HG03108 (cell line): ENCODE measurements at regions not wholly inside any gene's neighbourhood (a gene's known extent, or its start where the extent isn't known, plus 50 kb on each side); places are given as distances from the start of the nearest gene placed in this dataset.

Experiments
- ATAC-seq: cut with Tn5 transposase; IDR thresholded peaks from one replicate; pipeline ENCODE4 v1.9.1; 2021; ENCODE audit warnings: moderate library complexity; ENCODE audit not compliant: unreplicated experiment

GRCh38 chr14:55929136-55929535 is 189.1 kb upstream of the PELI2 start:
- ATAC-seq, result no peak

GRCh38 chr14:55930016-55930784 is 188.0 kb upstream of the PELI2 start:
- ATAC-seq, result no peak

- ATAC-seq, result no peak
Observed at GRCh38 chr14:55936691-55937090, 181.5 kb upstream of the PELI2 start.

DNA sequence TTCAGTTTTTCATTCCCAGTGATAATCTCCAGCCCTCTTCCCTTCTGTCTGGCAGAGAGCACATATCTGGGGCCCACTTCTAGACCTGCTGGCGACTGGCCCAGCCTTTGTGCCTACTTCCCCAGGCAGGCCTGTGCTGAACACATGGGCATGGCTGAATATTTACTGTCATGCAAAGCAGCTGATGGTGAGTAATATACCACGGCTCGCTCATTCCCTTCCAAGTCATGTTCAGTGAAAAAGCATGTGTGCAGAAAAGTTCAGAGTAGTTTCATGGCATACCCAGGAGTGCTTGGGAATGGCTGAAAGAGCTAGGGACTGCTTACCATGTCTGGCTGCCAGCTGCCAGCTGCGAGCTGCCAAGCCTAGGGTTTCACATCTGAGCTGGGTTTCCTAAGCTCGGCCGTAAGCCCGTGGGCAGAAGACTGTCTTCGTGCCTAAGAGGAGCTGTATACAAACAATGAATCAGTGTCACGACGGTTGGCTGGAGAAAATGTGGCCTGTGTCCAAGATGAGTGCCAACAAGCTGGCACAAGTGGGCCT is 179.9 kb upstream of the PELI2 start:
- ATAC-seq, result no peak

GRCh38 chr14:55942076-55942654 is 176.0 kb upstream of the PELI2 start:
- ATAC-seq, result no peak

GRCh38 chr14:55942826-55943225 is 175.4 kb upstream of the PELI2 start:
- ATAC-seq, result no peak

GRCh38 chr14:55944757-55945156 is 173.5 kb upstream of the PELI2 start:
- no peak for ATAC-seq

DNA sequence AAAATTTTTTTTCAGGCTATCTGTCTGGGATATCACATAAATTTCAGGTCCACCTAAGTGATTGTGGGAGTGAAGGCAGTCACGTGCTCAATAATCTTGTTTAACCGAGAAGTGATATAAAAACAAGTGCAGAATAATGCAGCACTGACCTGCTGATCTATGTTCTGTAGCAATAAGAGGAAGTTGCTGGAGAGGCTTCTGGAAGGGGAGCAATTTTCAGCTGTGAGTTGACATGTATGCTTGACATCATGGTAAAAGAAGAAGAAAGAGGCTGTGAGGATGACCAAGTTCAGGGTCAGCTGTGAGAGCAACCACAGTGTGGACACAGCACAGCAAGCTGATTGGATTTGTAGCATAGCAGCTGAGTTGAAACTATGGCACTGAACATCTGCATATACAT is 172.0 kb upstream of the PELI2 start:
- ATAC-seq, result no peak

- ATAC-seq, result no peak
Observed at GRCh38 chr14:55948399-55948798, 169.8 kb upstream of the PELI2 start.

DNA sequence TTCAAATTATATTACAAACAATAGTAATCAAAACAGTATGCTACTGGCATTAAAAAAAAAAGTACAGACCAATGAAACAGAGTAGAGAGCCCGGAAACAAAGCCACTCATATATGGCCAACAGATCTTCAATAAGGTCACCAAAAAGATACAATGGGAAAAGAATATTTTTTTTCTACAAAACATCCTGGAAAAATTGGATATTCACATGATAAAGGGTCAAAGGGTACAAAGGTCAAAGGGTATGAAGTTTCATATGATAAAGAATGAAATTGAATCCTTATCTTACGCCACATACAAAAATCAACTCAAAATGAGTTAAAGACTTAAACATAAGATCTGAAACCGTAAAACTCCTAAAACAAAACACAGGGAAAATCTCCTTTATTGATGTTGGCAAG is 168.5 kb upstream of the PELI2 start:
- no peak for ATAC-seq

GRCh38 chr14:55950135-55950534 is 168.1 kb upstream of the PELI2 start:
- no peak for ATAC-seq

GRCh38 chr14:55951341-55952206 is 166.6 kb upstream of the PELI2 start:
- no peak for ATAC-seq

DNA sequence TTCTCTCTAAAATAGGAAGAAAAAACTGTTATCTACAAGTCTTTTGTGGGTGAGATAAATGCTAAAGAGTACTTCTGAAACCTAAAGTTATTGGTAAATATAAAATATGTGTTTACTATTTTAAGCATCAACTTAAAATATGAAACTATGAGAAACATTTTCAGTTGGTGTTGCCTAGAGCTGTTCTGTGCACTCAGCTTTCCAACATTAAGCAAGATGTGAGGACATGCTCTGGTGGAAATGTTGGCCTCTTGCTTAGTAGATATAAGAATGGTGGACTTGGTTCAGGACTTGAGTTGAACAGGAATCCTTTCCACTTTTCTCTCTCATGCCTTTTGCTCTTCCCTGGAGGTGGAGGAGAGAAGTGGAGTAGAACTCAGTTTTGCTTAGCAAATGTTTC is 164.1 kb upstream of the PELI2 start:
- no peak for ATAC-seq

GRCh38 chr14:55955175-55955574 is 163.0 kb upstream of the PELI2 start:
- no peak for ATAC-seq

GRCh38 chr14:55957950-55958349 is 160.3 kb upstream of the PELI2 start:
- ATAC-seq, result no peak

DNA sequence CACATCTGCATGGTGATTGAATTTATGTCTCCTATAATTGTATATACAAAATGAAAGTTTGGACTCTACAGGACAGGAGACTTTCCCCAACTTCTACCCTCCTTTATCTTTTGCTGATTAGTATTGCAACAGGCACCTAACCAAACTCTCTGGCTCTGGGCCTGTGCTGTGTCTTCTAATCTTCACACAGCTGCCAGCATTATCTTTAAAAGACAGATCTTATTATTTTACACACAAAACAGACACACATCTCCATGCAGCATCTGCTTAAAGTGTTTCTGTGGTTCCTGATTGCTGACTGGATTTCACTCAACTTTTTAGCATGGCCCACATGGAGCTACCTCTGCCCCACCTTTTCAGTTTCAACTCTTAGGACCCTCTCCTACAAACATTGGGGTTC is 154.9 kb upstream of the PELI2 start:
- ATAC-seq, result no peak

- ATAC-seq, result no peak
Observed at GRCh38 chr14:55964091-55964490, 154.1 kb upstream of the PELI2 start.

GRCh38 chr14:55964821-55965220 is 153.4 kb upstream of the PELI2 start:
- no peak for ATAC-seq

GRCh38 chr14:55965851-55966250 is 152.4 kb upstream of the PELI2 start:
- no peak for ATAC-seq

GRCh38 chr14:55968741-55969140 is 149.5 kb upstream of the PELI2 start:
- ATAC-seq, result no peak

GRCh38 chr14:55973285-55973800 is 144.9 kb upstream of the PELI2 start:
- no peak for ATAC-seq
